Prostate gland (tissue), 2 donors: ENCODE measurements at regions not wholly inside any gene's neighbourhood (a gene's known extent, or its start where the extent isn't known, plus 50 kb on each side); places are given as distances from the start of the nearest gene placed in this dataset.

Experiments used
- CTCF ChIP-seq, 4 experiments: fragments of 200-600 bp in 2 of 4; fragments of 450-650 bp in 2 of 4; sonication (generic) in 2 of 4; IDR thresholded peaks; 1 replicate in 3 of 4; 2 replicates in 1 of 4; pipeline ENCODE4 v1.5.1; 2016 to 2019; ENCODE audit warnings: antibody characterized with exemption in 4 of 4, mild to moderate bottlenecking in 2 of 4, moderate library complexity in 2 of 4
- POLR2A ChIP-seq: fragments of 450-650 bp; IDR thresholded peaks from one replicate; pipeline ENCODE4 v1.6.1; 2016; ENCODE audit warnings: antibody characterized with exemption, mild to moderate bottlenecking
- POLR2AphosphoS5 ChIP-seq: sonication (generic); formaldehyde crosslinking; IDR thresholded peaks from one replicate; pipeline ENCODE4 v1.6.1; 2017; ENCODE audit warnings: antibody characterized with exemption

- TF ChIP-seq CTCF (IDR thresholded peaks at IDR 0.05) (no peak), POLR2A (no peak), POLR2AphosphoS5 (no peak)
Observed at GRCh38 chr1:200269256-200269655, 140.6 kb downstream of the ZNF281 start.
